A673 (cell line): ENCODE measurements at regions not wholly inside any gene's neighbourhood (a gene's known extent, or its start where the extent isn't known, plus 50 kb on each side); places are given as distances from the start of the nearest gene placed in this dataset.

Experiments
- EZH2 ChIP-seq: fragments of 200-600 bp; sonication (generic); IDR thresholded peaks from 2 replicates; pipeline ENCODE4 v1.6.1; 2017; ENCODE audit warnings: borderline replicate concordance, low read depth, mild to moderate bottlenecking, mixed read lengths, antibody characterized with exemption, low read length; ENCODE audit not compliant: poor library complexity, severe bottlenecking
- TF ChIP-seq, protein P1 (sequence below): fragments of 300-800, 200-600 bp; sonication (generic); conservative IDR thresholded peaks from 2 replicates; pipeline ENCODE4 v1.5.1; 2017; ENCODE audit warnings: low read depth, mild to moderate bottlenecking, antibody characterized with exemption, low read length, moderate library complexity, mixed read lengths

GRCh38 chr12:127883013-127883412, 384.0 kb upstream of the TMEM132C start:
- TF ChIP-seq, protein P1, sequence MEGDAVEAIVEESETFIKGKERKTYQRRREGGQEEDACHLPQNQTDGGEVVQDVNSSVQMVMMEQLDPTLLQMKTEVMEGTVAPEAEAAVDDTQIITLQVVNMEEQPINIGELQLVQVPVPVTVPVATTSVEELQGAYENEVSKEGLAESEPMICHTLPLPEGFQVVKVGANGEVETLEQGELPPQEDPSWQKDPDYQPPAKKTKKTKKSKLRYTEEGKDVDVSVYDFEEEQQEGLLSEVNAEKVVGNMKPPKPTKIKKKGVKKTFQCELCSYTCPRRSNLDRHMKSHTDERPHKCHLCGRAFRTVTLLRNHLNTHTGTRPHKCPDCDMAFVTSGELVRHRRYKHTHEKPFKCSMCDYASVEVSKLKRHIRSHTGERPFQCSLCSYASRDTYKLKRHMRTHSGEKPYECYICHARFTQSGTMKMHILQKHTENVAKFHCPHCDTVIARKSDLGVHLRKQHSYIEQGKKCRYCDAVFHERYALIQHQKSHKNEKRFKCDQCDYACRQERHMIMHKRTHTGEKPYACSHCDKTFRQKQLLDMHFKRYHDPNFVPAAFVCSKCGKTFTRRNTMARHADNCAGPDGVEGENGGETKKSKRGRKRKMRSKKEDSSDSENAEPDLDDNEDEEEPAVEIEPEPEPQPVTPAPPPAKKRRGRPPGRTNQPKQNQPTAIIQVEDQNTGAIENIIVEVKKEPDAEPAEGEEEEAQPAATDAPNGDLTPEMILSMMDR, result no peak
- TF ChIP-seq EZH2, result no peak
